Loucy (cell line): ENCODE measurements at regions not wholly inside any gene's neighbourhood (a gene's known extent, or its start where the extent isn't known, plus 50 kb on each side); places are given as distances from the start of the nearest gene placed in this dataset.

Experiments
- CTCF ChIP-seq: fragments of 200-600 bp; sonication (generic); conservative IDR thresholded peaks from 2 replicates; pipeline ENCODE4 v1.5.1; 2014; ENCODE audit warnings: mild to moderate bottlenecking, antibody characterized with exemption, low read length
- EZH2phosphoT487 ChIP-seq: fragments of 200-600 bp; IDR thresholded peaks from 2 replicates; pipeline ENCODE4 v1.6.1; 2018; ENCODE audit warnings: antibody characterized with exemption, mild to moderate bottlenecking, moderate library complexity, borderline replicate concordance

DNA sequence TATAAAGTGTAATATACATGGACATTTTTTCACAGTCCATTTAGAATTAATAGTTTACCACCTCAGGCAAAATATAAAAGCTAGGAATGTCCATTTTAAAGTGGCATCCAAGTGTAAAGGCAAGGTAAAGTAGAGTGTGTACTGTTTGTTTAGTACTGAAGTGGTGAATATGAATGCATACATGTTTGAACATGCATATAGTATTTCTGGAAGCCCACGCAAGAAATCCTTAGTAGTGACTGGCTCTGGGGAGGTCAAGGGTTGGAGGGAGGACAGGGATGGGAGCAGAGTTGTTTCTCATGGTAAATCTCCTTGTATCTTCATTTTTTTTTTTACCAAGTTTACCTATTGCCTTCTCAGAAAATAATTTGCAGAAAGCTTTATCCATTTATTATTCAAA, 129.2 kb downstream of the UNC5CL start:
- TF ChIP-seq CTCF (no peak), EZH2phosphoT487 (no peak)
